ENCODE measurements at regions not wholly inside any gene's neighbourhood (a gene's known extent, or its start where the extent isn't known, plus 50 kb on each side); places are given as distances from the start of the nearest gene placed in this dataset.

GRCh38 chr11:109554951-109555350 is 133.0 kb downstream of the C11orf87 start:
- TF ChIP-seq CTCF (IDR thresholded peaks at IDR 0.05) = no peak

GRCh38 chr11:109564241-109564640 is 142.3 kb downstream of the C11orf87 start:
- no peak for TF ChIP-seq CTCF (IDR thresholded peaks at IDR 0.05)

- no peak for TF ChIP-seq CTCF (IDR thresholded peaks at IDR 0.05)
Measured at GRCh38 chr11:109582470-109582869, 160.5 kb downstream of the C11orf87 start.

GRCh38 chr11:109584001-109584972 is 162.3 kb downstream of the C11orf87 start:
- TF ChIP-seq CTCF (IDR thresholded peaks at IDR 0.05) = no peak

- no peak for TF ChIP-seq CTCF (IDR thresholded peaks at IDR 0.05)
Measured at GRCh38 chr11:109586789-109587188, 164.8 kb downstream of the C11orf87 start.

GRCh38 chr11:109590782-109591181 is 168.8 kb downstream of the C11orf87 start:
- no peak for TF ChIP-seq CTCF (IDR thresholded peaks at IDR 0.05)

- TF ChIP-seq CTCF (IDR thresholded peaks at IDR 0.05) = no peak
Measured at GRCh38 chr11:109597336-109597735, 175.3 kb downstream of the C11orf87 start.
